ENCODE measurements at regions not wholly inside any gene's neighbourhood (a gene's known extent, or its start where the extent isn't known, plus 50 kb on each side); places are given as distances from the start of the nearest gene placed in this dataset.
"Not testable (repeated sequence)": the region's sequence is repeated elsewhere in the genome, so short reads cannot be mapped to it uniquely, and the experiment has no call there.

- no peaks in the 10 kb centered on the region for H3F3A ChIP-seq (ENCODE audit: insufficient read depth, low read length)
- H3K27ac ChIP-seq (ENCODE audit: low read length) = no peak overlapping the region
- no peaks in the 10 kb centered on the region for H3K36me3 ChIP-seq (replicated peaks; ENCODE audit: insufficient read depth, low read length)
- DNase-seq = no peak
- H4K20me1 ChIP-seq (ENCODE audit: insufficient read depth, low read length) = no peaks in the 10 kb centered on the region
- no peak overlapping the region for H3K4me3 ChIP-seq (ENCODE audit: low read length)
- TF ChIP-seq, protein P1, sequence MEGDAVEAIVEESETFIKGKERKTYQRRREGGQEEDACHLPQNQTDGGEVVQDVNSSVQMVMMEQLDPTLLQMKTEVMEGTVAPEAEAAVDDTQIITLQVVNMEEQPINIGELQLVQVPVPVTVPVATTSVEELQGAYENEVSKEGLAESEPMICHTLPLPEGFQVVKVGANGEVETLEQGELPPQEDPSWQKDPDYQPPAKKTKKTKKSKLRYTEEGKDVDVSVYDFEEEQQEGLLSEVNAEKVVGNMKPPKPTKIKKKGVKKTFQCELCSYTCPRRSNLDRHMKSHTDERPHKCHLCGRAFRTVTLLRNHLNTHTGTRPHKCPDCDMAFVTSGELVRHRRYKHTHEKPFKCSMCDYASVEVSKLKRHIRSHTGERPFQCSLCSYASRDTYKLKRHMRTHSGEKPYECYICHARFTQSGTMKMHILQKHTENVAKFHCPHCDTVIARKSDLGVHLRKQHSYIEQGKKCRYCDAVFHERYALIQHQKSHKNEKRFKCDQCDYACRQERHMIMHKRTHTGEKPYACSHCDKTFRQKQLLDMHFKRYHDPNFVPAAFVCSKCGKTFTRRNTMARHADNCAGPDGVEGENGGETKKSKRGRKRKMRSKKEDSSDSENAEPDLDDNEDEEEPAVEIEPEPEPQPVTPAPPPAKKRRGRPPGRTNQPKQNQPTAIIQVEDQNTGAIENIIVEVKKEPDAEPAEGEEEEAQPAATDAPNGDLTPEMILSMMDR (IDR thresholded peaks at IDR 0.05; ENCODE audit: low read length) = no peak
- TF ChIP-seq EZH2 (optimal IDR thresholded peaks at IDR 0.05; ENCODE audit: low read depth, low read length) = no peak
- TF ChIP-seq EZH2phosphoT487 (IDR thresholded peaks at IDR 0.05; ENCODE audit: low read length) = no peak
- no peaks in the 10 kb centered on the region for H3K79me2 ChIP-seq (ENCODE audit: low read length)
- H3K27me3 ChIP-seq (replicated peaks; ENCODE audit: insufficient read depth, low read length) = no peaks in the 10 kb centered on the region
- no peaks in the 10 kb centered on the region for H3K4me1 ChIP-seq (ENCODE audit: low read length)
- H3K9me3 ChIP-seq (replicated peaks; ENCODE audit: insufficient read depth, low read length) = no peaks in the 10 kb centered on the region
- H3K4me2 ChIP-seq (ENCODE audit: low read depth, low read length) = no peak overlapping the region
- no peak overlapping the region for H2AFZ ChIP-seq (ENCODE audit: low read length)
- no peaks in the 10 kb centered on the region for H3K9me2 ChIP-seq (replicated peaks; ENCODE audit: insufficient read depth, low read length)
- no peak overlapping the region for H3K9ac ChIP-seq (ENCODE audit: low read length)
These were observed 395.5 kb upstream of the KCNMB2 start for GRCh38 chr3:178140531-178141304.

GRCh38 chr3:178141305-178141684 is 394.9 kb upstream of the KCNMB2 start:
- H2AFZ ChIP-seq (ENCODE audit: low read length); H3F3A ChIP-seq (ENCODE audit: insufficient read depth, low read length); H3K4me1 ChIP-seq (ENCODE audit: low read length); H3K4me2 ChIP-seq (ENCODE audit: low read depth, low read length); H3K27me3 ChIP-seq (replicated peaks; ENCODE audit: insufficient read depth, low read length); H3K9me3 ChIP-seq (replicated peaks; ENCODE audit: insufficient read depth, low read length); H4K20me1 ChIP-seq (ENCODE audit: insufficient read depth, low read length); H3K9ac ChIP-seq (ENCODE audit: low read length); H3K9me2 ChIP-seq (replicated peaks; ENCODE audit: insufficient read depth, low read length); H3K27ac ChIP-seq (ENCODE audit: low read length); H3K36me3 ChIP-seq (replicated peaks; ENCODE audit: insufficient read depth, low read length); H3K79me2 ChIP-seq (ENCODE audit: low read length); DNase-seq; H3K4me3 ChIP-seq (ENCODE audit: low read length): not testable (repeated sequence)

DNA sequence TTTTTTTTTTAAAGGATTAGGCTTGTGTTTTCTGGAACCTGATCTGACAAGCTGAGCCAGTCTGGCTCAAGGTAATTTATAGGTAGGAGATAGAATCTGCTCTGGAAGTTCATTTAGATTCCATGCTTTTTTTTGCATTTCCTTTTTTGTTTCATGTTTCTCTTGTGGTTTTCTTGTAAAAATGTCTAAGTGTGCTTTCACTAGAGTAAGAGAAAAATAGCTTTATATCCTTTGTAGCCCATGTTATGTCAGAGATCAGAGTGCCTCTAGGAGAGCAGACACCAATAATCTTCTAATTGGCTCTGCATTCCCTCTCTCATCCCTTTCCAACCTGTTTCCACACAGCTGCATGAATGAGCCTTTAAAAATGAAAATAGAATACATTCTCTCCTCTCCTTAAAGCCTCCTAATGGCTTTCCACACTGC is 389.8 kb upstream of the KCNMB2 start:
- Histone ChIP-seq H2AFZ (ENCODE audit: low read length) (no peak overlapping the region), H3K79me2 (ENCODE audit: low read length) (no peaks in the 10 kb centered on the region), H3F3A (ENCODE audit: insufficient read depth, low read length) (no peaks in the 10 kb centered on the region), H3K4me1 (ENCODE audit: low read length) (no peaks in the 10 kb centered on the region), H3K27ac (ENCODE audit: low read length) (no peak overlapping the region), H3K36me3 (replicated peaks; ENCODE audit: insufficient read depth, low read length) (no peaks in the 10 kb centered on the region), H3K4me2 (ENCODE audit: low read depth, low read length) (no peak overlapping the region), H3K9me3 (replicated peaks; ENCODE audit: insufficient read depth, low read length) (no peaks in the 10 kb centered on the region), H3K27me3 (replicated peaks; ENCODE audit: insufficient read depth, low read length) (no peaks in the 10 kb centered on the region), H3K9me2 (replicated peaks; ENCODE audit: insufficient read depth, low read length) (no peaks in the 10 kb centered on the region), H4K20me1 (ENCODE audit: insufficient read depth, low read length) (no peaks in the 10 kb centered on the region), H3K4me3 (ENCODE audit: low read length) (no peak overlapping the region), H3K9ac (ENCODE audit: low read length) (no peak overlapping the region)
- DNase-seq = no peak
- TF ChIP-seq EZH2 (optimal IDR thresholded peaks at IDR 0.05; ENCODE audit: low read depth, low read length) = no peak
- no peak for TF ChIP-seq EZH2phosphoT487 (IDR thresholded peaks at IDR 0.05; ENCODE audit: low read length)
- TF ChIP-seq, protein P1 (IDR thresholded peaks at IDR 0.05; ENCODE audit: low read length) = no peak

DNA sequence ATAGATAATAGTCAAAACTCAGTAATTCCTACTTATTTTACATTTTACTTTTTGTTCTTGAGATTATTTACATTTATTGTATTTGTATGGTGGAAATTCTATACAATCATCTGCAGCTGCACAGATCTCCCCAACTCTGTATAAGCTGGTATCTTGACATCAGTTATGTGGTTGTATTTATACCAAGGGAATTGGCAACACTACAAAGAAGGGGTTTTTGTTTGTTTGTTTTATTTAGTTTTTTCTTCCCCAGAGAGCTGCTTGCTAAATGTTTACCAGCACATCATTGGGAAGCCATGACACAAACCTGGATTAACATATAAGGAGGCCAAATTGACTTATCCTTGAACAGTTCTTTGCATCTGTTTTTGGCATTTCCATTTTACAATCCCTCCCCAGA is 389.2 kb upstream of the KCNMB2 start:
- H4K20me1 ChIP-seq (ENCODE audit: insufficient read depth, low read length) = no peaks in the 10 kb centered on the region

More for the DNA sequence above, 389.2 kb upstream of the KCNMB2 start:
- no peak overlapping the region for H3K4me2 ChIP-seq (ENCODE audit: low read depth, low read length)
- no peaks in the 10 kb centered on the region for H3K27me3 ChIP-seq (replicated peaks; ENCODE audit: insufficient read depth, low read length)
- no peaks in the 10 kb centered on the region for H3K9me2 ChIP-seq (replicated peaks; ENCODE audit: insufficient read depth, low read length)
- H3K9ac ChIP-seq (ENCODE audit: low read length) = no peak overlapping the region
- H3K79me2 ChIP-seq (ENCODE audit: low read length) = no peaks in the 10 kb centered on the region
- H3K27ac ChIP-seq (ENCODE audit: low read length) = no peak overlapping the region
- H3F3A ChIP-seq (ENCODE audit: insufficient read depth, low read length) = no peaks in the 10 kb centered on the region
- no peak overlapping the region for H3K4me3 ChIP-seq (ENCODE audit: low read length)
- DNase-seq = no peak
- H3K4me1 ChIP-seq (ENCODE audit: low read length) = no peaks in the 10 kb centered on the region
- no peaks in the 10 kb centered on the region for H3K9me3 ChIP-seq (replicated peaks; ENCODE audit: insufficient read depth, low read length)
- no peak for TF ChIP-seq EZH2phosphoT487 (IDR thresholded peaks at IDR 0.05; ENCODE audit: low read length)
- TF ChIP-seq EZH2 (optimal IDR thresholded peaks at IDR 0.05; ENCODE audit: low read depth, low read length) = no peak
- TF ChIP-seq, protein P1 (IDR thresholded peaks at IDR 0.05; ENCODE audit: low read length) = no peak
- H3K36me3 ChIP-seq (replicated peaks; ENCODE audit: insufficient read depth, low read length) = no peaks in the 10 kb centered on the region
- no peak overlapping the region for H2AFZ ChIP-seq (ENCODE audit: low read length)

All from MM.1S (cell line).